H1 (cell line): ENCODE measurements at regions not wholly inside any gene's neighbourhood (a gene's known extent, or its start where the extent isn't known, plus 50 kb on each side); places are given as distances from the start of the nearest gene placed in this dataset.

Source experiments
- ASH2L ChIP-seq: fragments of 200-600, 300-600 bp; sonication (generic); IDR thresholded peaks from one replicate; pipeline ENCODE4 v1.7.1; 2017; ENCODE audit warnings: low read length
- CHD2 ChIP-seq: IDR thresholded peaks from 2 replicates; pipeline ENCODE4 v1.6.1; 2012; ENCODE audit warnings: low read length, improper control_type of control experiment
- CREB1 ChIP-seq: IDR thresholded peaks from 2 replicates; pipeline ENCODE4 v1.6.1; 2012; ENCODE audit warnings: inconsistent platforms
- E2F6 ChIP-seq: IDR thresholded peaks from 2 replicates; pipeline ENCODE4 v1.6.1; 2012; ENCODE audit warnings: inconsistent platforms
- EGR1 ChIP-seq: IDR thresholded peaks from 2 replicates; pipeline ENCODE4 v1.6.1; 2011; ENCODE audit warnings: low read depth, low read length, borderline replicate concordance
- EP300 ChIP-seq, 2 experiments: IDR thresholded peaks; 1 replicate in 1 of 2; 2 replicates in 1 of 2; pipeline ENCODE4 v1.6.1; 2011 to 2012; ENCODE audit warnings: low read depth in 2 of 2, low read length in 2 of 2, mild to moderate bottlenecking in 2 of 2, borderline replicate concordance in 1 of 2, inconsistent platforms in 1 of 2, moderate library complexity in 1 of 2
- GTF2F1 ChIP-seq: IDR thresholded peaks from 2 replicates; pipeline ENCODE4 v1.6.1; 2012; ENCODE audit warnings: low read depth, low read length, improper control_type of control experiment, borderline replicate concordance
- HDAC6 ChIP-seq: IDR thresholded peaks from one replicate; pipeline ENCODE4 v1.7.1; 2012; ENCODE audit warnings: low read depth, mild to moderate bottlenecking, inconsistent platforms, low read length, moderate library complexity
- JUND ChIP-seq: IDR thresholded peaks from 2 replicates; pipeline ENCODE4 v1.6.1; 2011; ENCODE audit warnings: mild to moderate bottlenecking, improper control_type of control experiment, low read length
- KDM4A ChIP-seq: IDR thresholded peaks from one replicate; pipeline ENCODE4 v1.7.1; 2012; ENCODE audit warnings: low read depth, mild to moderate bottlenecking, moderate library complexity, low read length, inconsistent platforms; ENCODE audit not compliant: severe bottlenecking
- NANOG ChIP-seq: IDR thresholded peaks from 2 replicates; pipeline ENCODE4 v1.6.1; 2011; ENCODE audit warnings: low read length, low read depth, mild to moderate bottlenecking, inconsistent platforms; ENCODE audit not compliant: insufficient read depth, poor library complexity, severe bottlenecking
- RXRA ChIP-seq: IDR thresholded peaks from 2 replicates; pipeline ENCODE4 v1.6.1; 2011; ENCODE audit warnings: low read depth, mild to moderate bottlenecking, low read length, moderate library complexity; ENCODE audit not compliant: insufficient read depth
- SP2 ChIP-seq: IDR thresholded peaks from 2 replicates; pipeline ENCODE4 v1.6.1; 2012; ENCODE audit warnings: mild to moderate bottlenecking, low read length, inconsistent platforms
- SP4 ChIP-seq: IDR thresholded peaks from 2 replicates; pipeline ENCODE4 v1.6.1; 2012; ENCODE audit warnings: low read length, inconsistent platforms
- TAF1 ChIP-seq: IDR thresholded peaks from 2 replicates; pipeline ENCODE4 v1.6.1; 2011; ENCODE audit warnings: mild to moderate bottlenecking, low read depth, low read length
- TBP ChIP-seq: IDR thresholded peaks from 2 replicates; pipeline ENCODE4 v1.6.1; 2011; ENCODE audit warnings: low read depth, low read length, improper control_type of control experiment
- USF2 ChIP-seq: IDR thresholded peaks from 2 replicates; pipeline ENCODE4 v1.6.1; 2011; ENCODE audit warnings: low read length, improper control_type of control experiment

GRCh38 chr3:70780790-70781189, 468.4 kb upstream of the MDFIC2 start (continued):
- no peak for TF ChIP-seq NANOG
- no peak for TF ChIP-seq TBP
- no peak for TF ChIP-seq RXRA
- no peak for TF ChIP-seq EP300 (IDR thresholded peaks at IDR 0.05; ENCODE audit: borderline replicate concordance in 1 of 2, low read depth in 2 of 2, low read length in 2 of 2)
- TF ChIP-seq CHD2 = no peak
- TF ChIP-seq JUND = no peak
- no peak for TF ChIP-seq SP2
- no peak for TF ChIP-seq ASH2L
- no peak for TF ChIP-seq E2F6
- TF ChIP-seq EGR1 = no peak
- no peak for TF ChIP-seq HDAC6
- TF ChIP-seq SP4 = no peak
- no peak for TF ChIP-seq CREB1
- TF ChIP-seq TAF1 = no peak
- TF ChIP-seq USF2 = no peak
- no peak for TF ChIP-seq GTF2F1
- no peak for TF ChIP-seq KDM4A
